Upper lobe of right lung (tissue), 1 donor: ENCODE measurements at regions not wholly inside any gene's neighbourhood (a gene's known extent, or its start where the extent isn't known, plus 50 kb on each side); places are given as distances from the start of the nearest gene placed in this dataset.

Experiments
- ATAC-seq: fragments of 200-7000 bp; cut with Tn5 transposase; one replicate; pipeline ENCODE4 v1.9.1; 2020; ENCODE audit warnings: mild to moderate bottlenecking, moderate library complexity
- DNase-seq: peaks from one replicate; pipeline ENCODE4 v3.0.0-alpha.2; 2020
- H3K27ac ChIP-seq: fragments of 200-600 bp; one replicate; pipeline ENCODE4 v1.8.0; 2022
- H3K27me3 ChIP-seq: fragments of 200-600 bp; one replicate; pipeline ENCODE4 v1.8.0; 2022; ENCODE audit warnings: mild to moderate bottlenecking
- H3K36me3 ChIP-seq: fragments of 200-600 bp; one replicate; pipeline ENCODE4 v1.8.0; 2022
- H3K4me1 ChIP-seq: fragments of 200-600 bp; one replicate; pipeline ENCODE4 v1.8.0; 2022
- H3K4me3 ChIP-seq: fragments of 200-600 bp; one replicate; pipeline ENCODE4 v1.8.0; 2022; ENCODE audit warnings: mild to moderate bottlenecking
- H3K9me3 ChIP-seq: fragments of 200-600 bp; one replicate; pipeline ENCODE4 v1.8.0; 2022
- intact Hi-C: fragments of 100-400 bp; cut with DNase I; formaldehyde crosslinking; loops from one replicate; pipeline ENCODE4 v1.11.0; 2022
- TF ChIP-seq, protein P1 (sequence below): fragments of 200-600 bp; IDR thresholded peaks from one replicate; pipeline ENCODE4 v1.8.0; 2022; ENCODE audit warnings: antibody characterized with exemption
- donor health status: DM: no; HTN: yes; CAD: no; lungs with severe emphysema.

DNA sequence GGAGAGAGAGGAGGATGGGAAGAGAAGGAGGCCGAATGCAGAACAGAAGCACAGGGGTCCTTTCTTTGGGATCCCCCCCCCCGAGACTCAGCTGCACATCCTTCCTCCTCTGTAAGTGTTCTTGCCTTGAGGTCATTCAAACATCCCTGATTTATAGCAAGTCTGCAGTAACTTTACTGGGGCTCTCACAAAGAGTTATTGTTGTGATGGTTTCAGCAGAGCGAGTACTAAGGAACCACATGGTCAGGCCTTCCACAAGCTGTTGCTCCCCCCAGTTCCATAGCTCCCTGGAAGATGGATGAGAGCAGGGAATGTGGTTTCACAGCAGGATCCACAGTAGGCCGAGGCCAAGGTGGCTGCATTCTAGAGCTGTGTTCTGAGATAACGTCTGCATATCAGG lies 351.4 kb upstream of the CDH4 start:
- TF ChIP-seq, protein P1, sequence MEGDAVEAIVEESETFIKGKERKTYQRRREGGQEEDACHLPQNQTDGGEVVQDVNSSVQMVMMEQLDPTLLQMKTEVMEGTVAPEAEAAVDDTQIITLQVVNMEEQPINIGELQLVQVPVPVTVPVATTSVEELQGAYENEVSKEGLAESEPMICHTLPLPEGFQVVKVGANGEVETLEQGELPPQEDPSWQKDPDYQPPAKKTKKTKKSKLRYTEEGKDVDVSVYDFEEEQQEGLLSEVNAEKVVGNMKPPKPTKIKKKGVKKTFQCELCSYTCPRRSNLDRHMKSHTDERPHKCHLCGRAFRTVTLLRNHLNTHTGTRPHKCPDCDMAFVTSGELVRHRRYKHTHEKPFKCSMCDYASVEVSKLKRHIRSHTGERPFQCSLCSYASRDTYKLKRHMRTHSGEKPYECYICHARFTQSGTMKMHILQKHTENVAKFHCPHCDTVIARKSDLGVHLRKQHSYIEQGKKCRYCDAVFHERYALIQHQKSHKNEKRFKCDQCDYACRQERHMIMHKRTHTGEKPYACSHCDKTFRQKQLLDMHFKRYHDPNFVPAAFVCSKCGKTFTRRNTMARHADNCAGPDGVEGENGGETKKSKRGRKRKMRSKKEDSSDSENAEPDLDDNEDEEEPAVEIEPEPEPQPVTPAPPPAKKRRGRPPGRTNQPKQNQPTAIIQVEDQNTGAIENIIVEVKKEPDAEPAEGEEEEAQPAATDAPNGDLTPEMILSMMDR: no peak
- no peak for ATAC-seq

GRCh38 chr20:60901831-60902230 lies 350.2 kb upstream of the CDH4 start:
- intact Hi-C loops: no loop called here
- no peaks in the 10 kb centered on the region for H3K9me3 ChIP-seq
- no peaks in the 10 kb centered on the region for H3K4me1 ChIP-seq
- H3K27me3 ChIP-seq: no peaks in the 10 kb centered on the region
- H3K27ac ChIP-seq: no peak overlapping the region
- no peaks in the 10 kb centered on the region for H3K36me3 ChIP-seq
- no peak for DNase-seq
- H3K4me3 ChIP-seq: no peak overlapping the region
- TF ChIP-seq, protein P1: no peak
- ATAC-seq: no peak

More for the DNA sequence above, 351.4 kb upstream of the CDH4 start:
- Histone ChIP-seq H3K27me3 (no peaks in the 10 kb centered on the region), H3K27ac (no peak overlapping the region), H3K4me1 (no peaks in the 10 kb centered on the region), H3K36me3 (no peaks in the 10 kb centered on the region), H3K9me3 (no peaks in the 10 kb centered on the region), H3K4me3 (no peak overlapping the region)
- no peak for DNase-seq
- intact Hi-C loops: no loop called here

DNA sequence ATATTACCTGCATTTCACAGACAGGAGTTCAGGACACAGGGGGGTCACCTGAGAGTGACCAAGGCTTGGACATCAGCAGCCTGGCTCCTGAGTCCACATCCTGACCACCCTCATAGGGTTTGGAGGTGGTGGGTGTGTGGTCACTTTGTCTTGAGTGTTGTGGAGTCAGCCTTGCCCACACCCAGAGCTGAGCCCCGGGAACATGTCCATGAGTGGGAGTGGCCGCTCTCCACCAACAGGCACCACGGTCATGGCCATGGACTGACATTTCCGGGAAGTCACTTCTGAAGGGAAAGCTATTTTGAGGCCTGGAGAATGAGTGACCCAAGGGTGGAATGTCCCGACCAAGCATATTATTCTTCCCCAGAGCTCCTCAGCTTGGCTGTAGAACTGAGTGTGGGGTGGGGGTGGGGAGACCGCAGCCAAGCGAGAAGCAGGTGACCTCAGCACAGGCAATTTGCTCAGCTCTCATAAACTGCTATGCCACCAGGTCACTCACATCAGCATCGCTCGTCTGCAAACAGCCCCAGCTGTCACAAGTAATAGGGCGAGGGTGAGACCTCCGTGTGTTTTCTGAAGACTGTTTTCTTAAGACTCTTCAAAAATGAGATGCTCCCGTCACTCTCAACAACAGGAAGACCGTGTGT lies 348.6 kb upstream of the CDH4 start:
- ATAC-seq (no peak), DNase-seq (no peak)
- no peak overlapping the region for H3K27ac ChIP-seq
- no peaks in the 10 kb centered on the region for H3K9me3 ChIP-seq
- no peaks in the 10 kb centered on the region for H3K27me3 ChIP-seq
- H3K4me3 ChIP-seq: no peak overlapping the region
- no peaks in the 10 kb centered on the region for H3K36me3 ChIP-seq
- TF ChIP-seq, protein P1: no peak
- no peaks in the 10 kb centered on the region for H3K4me1 ChIP-seq
- intact Hi-C loops: no loop called here

GRCh38 chr20:60904730-60905129 lies 347.3 kb upstream of the CDH4 start:
- ATAC-seq (no peak), DNase-seq (no peak)
- no peaks in the 10 kb centered on the region for H3K9me3 ChIP-seq
- H3K4me3 ChIP-seq: no peak overlapping the region
- H3K27me3 ChIP-seq: no peaks in the 10 kb centered on the region
- TF ChIP-seq, protein P1: no peak
- no peak overlapping the region for H3K27ac ChIP-seq
- no peaks in the 10 kb centered on the region for H3K36me3 ChIP-seq
- intact Hi-C loops: no loop called here
- no peaks in the 10 kb centered on the region for H3K4me1 ChIP-seq

GRCh38 chr20:60905919-60906318 lies 346.1 kb upstream of the CDH4 start:
- no peaks in the 10 kb centered on the region for H3K9me3 ChIP-seq
- intact Hi-C loops: no loop called here
- no peaks in the 10 kb centered on the region for H3K4me1 ChIP-seq

More at GRCh38 chr20:60905919-60906318, 346.1 kb upstream of the CDH4 start:
- TF ChIP-seq, protein P1: no peak
- ATAC-seq (no peak), DNase-seq (no peak)
- H3K27ac ChIP-seq: no peak overlapping the region
- no peaks in the 10 kb centered on the region for H3K27me3 ChIP-seq
- no peak overlapping the region for H3K4me3 ChIP-seq
- H3K36me3 ChIP-seq: no peaks in the 10 kb centered on the region
